ENCODE measurements at regions not wholly inside any gene's neighbourhood (a gene's known extent, or its start where the extent isn't known, plus 50 kb on each side); places are given as distances from the start of the nearest gene placed in this dataset.

DNA sequence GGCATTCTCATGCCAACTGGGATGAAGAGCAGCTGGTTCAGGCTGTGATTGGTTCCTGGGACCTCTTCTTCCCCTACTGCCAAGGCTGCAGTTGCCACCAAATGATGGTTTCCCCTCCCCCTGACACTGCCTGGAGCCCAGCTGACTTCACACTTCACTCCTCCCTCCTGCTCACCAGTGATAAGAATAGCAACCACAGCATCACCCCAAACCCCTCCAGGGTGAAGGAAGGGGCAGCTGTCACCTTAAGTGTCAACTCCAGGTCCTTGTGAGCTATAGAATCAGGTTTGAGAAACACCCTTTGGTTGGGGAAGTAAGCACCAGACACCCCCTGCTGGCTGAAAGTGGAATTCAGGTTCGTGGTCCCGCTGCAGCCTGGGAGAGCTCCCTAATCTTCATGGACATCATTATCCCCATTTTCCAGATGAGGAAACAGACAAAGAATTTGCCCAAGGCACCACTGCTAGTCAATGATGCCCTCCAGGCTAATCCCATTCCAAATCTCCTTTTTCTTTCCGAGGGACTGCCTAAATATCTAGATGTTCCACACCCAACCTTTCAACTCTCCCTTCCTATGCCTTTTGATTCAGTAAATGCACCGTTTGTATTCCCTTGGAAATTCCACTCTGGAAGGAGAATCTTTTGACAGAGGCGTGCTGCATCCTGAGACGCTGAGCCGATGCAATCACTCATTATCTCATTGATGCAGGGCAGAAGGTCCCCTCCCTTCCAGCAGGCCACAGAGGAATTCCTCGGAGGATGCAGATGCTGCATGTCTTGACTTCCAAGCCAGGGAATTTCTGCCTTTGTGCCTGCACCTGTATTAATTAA lies 50.6 kb upstream of the UQCRFS1 start:
- DNase-seq (ENCODE audit: low spot score): peak; percentile 39

DNA sequence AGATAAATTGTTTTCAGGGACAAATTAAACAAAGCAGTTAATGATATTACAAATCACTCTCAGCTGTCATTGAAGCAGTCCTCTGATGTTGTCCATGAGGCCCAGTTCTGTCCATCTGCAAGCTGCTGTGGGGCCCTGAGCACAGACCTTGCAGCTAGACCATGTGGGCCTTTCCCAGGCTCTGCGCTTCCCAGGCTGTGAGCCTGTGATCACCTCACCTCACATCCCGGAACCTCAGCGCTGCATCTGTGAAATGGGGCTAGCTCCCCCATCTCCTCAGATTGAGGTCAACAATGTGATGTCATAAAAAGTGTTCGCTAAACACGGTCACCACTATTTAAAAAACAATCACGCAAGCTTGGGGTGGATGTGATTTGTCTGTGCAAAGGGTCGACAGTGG lies 51.9 kb upstream of the UQCRFS1 start:
- DNase-seq (ENCODE audit: low spot score): no peak

DNA sequence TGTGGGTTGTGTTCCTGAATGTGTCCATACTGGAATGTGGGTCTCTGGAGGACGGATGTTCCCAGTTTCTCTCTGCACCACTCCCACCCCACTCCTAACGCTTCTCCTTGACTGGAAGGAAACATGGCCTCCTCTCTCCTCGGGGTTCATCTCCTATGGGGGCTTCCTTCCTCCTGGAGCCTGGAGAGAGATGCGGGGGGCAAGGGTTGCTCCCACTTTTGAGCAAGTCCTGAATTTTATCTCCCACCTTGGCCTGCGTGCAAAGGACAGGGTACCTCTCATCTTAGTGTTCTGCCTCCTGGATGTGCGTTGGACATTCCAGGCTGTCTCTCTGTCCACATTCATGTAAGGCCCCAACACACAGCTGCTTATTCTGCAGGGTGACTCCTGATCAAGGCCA lies 52.5 kb upstream of the UQCRFS1 start:
- no peak for DNase-seq (ENCODE audit: low spot score)

DNA sequence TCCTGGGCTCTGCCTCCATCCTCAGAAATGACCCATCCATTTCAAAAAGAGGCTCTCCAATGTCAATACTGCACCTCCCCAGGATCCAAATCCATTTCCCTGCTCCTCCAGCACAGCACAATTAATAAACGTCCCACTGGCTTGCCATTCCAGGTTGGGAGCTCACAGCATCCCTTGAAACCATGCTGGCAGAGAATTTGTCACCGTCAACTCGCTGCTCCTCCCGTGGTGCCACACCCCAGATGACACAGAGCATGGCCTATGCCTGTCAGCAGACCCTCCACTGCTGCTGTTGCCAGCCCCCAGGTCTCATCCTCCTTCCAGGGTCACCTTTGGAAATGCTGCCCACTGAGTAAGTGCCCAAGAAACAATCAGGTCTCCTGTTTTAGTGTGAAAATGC lies 53.0 kb upstream of the UQCRFS1 start:
- DNase-seq (ENCODE audit: low spot score): no peak

DNA sequence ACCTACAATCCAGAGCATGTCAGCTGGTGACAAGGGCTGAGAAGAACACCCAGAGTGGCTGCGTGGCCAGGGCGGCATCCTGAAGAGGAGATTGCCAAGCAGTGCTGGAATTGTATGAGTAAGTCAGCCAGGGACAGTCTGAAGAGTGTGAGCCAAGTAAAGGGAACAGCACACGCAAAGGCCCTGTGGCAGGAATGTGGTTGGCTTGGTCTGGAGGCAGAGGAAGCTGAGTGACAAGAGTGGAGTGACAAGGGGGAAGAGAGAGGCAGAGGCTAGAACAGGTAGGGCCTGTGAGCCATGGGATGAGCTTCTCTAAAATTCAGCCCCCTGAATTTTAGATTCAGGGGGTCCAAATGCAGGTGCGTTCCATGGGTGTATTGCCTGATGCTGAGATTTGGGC lies 53.7 kb upstream of the UQCRFS1 start:
- no peak for DNase-seq (ENCODE audit: low spot score)

DNA sequence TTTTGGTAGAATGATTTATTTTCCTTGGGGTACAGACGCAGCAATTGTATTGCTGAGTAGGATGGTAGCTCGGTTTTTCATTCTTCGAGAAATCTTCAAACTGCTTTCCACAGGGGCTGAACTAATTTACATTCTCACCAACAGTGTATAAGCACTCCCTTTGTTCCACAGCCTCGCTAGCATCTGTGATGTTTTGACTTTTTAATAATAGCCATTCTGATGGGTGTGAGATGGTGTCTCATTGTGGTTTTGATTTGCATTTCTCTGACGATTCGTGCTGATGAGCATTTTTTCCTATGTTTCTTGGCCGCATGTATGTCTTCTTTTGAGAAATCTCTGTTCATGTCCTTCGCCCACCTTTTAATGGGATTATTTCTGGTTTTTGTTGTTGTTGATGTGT lies 54.8 kb upstream of the UQCRFS1 start:
- DNase-seq (ENCODE audit: low spot score): no peak

DNA sequence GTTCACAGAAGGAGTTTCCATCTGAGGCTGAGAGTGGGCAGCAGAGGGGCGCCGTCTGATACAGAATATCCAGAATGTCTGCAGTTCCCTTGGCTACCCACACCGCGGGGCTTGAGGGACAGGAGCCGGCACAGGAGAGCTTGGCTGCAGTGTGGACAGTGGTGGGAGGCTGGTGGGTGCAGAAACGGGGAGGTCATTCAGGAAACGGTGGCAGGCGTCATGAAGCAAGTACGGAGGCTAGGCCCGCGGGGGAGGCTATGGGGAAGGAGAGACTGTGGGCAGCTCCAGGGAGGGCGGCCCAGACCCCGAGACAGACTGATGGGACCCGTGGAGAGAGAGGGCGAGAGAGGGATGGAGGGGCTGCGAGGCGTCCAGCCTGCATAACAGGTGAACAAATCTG lies 55.2 kb upstream of the UQCRFS1 start:
- no peak for DNase-seq (ENCODE audit: low spot score)

DNA sequence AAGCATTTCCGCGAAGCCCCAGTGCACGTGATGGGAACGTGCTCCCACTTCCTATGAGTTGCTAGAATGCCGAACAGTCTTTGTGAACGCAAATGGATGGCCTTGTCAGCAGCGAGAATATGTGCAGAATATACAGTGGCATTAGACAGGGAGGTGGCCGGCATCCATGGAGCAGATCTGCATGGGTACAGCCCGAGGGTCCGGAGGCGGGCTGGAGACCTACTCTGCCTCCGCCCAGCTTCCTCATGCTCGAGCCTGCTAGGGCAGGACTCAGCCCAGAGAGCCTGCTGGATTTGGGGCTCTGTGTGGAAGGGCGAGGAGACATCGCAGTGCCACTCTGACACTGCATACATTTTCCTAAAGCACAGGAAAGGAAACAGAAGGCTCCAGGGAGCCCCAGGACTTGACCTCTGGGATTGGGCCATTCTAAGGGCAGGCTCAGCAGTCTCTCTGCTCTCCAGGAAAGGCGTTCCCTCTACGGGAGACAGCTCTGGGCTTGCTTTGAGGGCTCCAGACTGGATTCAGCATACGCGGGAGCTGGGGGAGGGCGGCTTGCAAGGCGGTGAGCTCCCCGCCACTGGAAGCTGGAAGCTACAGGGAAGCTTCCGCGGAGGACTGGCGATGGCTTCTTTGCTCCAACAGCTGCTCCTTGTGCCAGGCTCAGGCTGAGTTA lies 55.9 kb upstream of the UQCRFS1 start:
- no peak for DNase-seq (ENCODE audit: low spot score)

DNA sequence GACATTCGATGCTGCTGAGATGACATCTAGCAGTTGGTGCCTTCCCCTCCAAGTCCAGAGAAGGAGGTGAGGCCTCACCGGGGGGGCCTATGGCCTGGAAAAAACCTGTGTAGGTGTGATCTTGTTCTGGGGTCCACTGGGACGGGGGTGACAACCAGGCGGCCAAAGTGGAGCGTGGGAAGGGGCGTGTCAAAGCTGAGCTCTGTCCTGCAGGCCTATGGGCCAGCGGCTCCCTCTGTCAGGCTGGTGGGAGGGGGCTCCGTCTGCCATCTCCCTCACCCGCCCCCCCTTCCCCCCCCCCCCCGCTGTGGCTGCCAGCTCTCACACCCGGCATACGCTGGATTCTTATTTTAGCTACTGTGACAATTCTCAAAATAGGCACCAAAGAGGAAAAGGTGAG lies 56.7 kb upstream of the UQCRFS1 start:
- no peak for DNase-seq (ENCODE audit: low spot score)

DNA sequence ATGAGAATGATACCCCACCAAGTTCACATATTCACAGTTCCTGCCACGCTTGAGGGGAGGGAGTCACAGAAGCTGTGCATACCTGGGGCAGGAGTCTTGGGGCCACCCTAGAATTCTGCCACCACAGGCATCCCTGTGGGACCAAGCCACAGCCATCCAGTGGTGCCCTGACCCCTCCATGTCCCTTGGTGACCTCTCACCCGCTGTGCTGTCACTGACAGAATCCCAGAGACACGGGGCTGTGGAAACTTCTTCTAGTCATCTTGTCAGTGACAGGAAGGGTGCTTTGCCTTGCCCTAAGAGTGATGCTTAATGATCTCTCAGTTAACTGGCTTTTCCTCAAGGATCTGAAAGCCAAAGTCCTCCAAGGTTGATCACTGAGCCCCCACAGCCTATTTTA lies 58.4 kb upstream of the UQCRFS1 start:
- no peak for DNase-seq (ENCODE audit: low spot score)

DNA sequence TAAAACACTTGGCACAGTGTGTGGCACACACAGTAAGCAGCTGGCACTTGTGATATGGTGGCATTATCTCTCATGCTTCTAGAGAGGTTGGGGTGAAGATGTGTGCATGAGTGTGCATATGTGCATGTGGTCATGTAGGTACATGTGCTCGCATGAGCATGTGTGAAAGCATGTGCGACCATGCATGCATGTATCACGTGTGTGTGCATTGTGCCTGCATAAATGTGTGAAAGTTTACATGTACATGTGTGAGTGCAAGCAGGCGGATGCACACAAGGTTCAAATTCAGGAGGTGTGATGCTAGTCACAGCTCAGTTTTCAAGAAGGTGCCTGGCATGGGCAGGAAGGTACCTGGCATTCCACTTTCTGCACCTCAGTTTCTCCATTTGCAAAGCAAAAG lies 59.0 kb upstream of the UQCRFS1 start:
- DNase-seq (ENCODE audit: low spot score): no peak

DNA sequence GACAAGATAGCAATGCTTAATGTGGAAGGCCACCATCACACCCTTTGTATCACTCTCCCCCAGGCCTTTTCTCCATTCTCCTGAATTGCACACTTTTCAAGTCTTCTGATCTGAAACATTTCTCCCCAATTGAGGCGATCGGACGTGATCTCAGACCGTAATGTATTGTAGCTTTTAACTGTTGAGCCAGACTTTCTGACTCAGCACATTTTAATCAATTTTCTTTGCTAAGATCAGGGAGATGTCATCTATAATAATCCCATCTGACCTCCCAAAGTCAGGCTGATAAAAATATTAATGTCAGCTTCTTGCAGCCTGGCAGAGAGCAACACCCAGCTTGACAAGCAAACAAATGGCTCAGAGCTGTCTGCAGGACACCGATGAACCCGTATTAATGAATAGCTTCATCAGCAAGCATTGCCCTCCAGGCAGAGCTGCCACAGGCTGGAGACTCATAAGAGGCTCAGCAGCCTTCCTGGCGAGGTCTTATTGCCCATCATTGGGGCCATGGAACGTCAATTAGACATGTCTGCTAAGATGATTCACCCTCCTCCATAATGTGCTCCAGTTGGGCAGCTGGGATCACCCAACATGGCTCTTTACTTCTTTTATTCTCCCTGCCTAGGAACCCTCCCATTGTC lies 60.2 kb upstream of the UQCRFS1 start:
- DNase-seq (ENCODE audit: low spot score): no peak

DNA sequence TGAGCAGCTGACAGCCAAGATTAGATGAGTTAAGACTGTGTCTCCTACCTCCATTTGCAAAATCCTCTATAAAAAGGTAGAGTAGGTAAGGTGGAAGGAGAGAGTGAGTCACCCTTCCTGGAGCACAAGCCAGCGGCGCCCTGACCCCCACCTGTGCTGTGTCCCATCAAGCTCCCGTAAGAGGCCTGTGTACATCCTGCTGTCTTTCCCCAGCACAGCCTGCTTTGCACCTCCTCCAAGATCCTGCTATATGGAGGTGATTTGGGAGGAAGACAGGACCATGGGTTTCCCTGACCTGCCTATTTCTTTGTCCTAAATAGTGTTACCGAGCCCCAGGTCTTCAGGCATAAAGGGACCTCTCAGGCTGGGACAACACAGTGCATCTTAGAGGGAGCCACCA lies 62.3 kb upstream of the UQCRFS1 start:
- no peak for DNase-seq (ENCODE audit: low spot score)

DNA sequence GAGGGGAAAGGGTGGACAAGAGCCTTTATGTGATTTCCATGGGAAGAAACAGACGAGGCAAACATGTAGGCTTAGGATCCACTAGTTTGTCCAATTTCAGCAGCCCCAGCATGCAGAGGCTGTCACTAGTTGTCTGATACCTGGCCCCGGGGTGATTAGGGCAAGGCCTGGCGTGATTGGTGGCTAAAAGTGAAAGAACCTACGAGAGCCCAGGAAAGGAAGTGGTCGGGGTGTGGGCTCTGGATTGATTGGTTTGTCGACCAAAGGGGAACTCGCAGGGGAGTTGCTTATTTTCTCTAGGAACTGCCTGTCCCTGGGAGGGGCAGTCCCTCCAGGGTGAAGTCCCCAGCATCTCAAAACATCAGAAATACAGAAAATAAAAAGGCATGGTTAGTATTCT lies 64.2 kb upstream of the UQCRFS1 start:
- peak; percentile 61 for DNase-seq (ENCODE audit: low spot score)

DNA sequence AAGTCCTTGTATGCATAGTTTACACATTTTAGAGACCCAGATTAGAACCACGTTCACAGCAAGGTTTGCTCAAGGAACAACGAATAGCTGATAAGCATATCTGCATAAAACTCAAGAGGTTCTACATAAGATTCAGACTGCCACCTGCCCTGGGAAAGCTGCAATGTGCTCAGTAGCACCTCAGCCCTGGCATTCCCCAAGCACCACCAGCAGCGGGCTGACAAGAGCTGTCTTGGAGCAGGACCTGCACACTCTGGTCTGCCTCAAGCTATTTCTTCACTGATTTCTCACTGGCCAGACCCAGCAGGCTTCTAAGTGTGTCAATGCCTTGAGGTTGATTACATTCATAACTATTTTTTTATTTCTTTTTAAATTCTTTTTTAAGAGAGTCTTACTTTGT lies 65.8 kb upstream of the UQCRFS1 start:
- no peak for DNase-seq (ENCODE audit: low spot score)

DNA sequence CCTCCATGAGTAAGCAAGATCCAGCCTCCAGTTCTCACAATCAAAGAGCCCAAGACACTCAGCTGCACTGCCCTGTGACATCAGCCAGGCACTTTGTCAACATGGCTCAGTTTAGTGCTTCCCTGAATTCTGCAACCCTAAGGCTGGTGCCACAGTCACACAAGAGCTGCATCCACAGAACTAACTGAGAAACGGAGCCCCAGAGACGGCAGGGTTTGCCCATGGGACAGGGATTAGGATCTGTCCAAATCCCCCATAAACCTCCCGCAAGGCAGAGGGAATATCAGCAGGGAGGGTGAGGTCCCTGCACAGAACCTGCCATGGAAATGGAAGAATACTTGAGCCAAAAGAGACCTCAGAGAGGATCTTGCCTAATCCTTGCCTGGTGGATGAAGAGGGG lies 70.4 kb upstream of the UQCRFS1 start:
- no peak for DNase-seq (ENCODE audit: low spot score)

DNA sequence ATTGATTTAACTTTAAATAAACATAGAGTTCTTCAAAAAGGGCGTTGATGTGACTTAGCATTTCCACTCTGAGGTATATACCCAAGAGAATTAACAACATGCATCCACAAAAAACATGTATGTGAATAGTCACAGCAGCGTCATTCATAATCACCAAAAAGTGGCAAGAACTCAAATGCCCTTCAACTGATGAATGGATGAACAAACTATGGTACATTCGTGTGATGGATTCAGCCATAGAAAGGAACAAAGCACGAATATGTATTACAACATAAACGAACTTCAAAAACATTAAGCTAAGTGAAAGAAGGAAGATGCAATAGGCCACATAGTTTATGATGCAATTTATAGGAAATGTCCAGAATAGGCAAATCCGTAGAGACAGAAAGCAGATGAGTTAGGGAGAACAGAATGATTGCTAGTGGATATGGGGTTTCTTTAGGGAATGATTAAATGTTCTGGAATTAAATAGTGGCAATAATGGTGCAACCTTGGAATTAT lies 72.3 kb upstream of the UQCRFS1 start:
- DNase-seq (ENCODE audit: low spot score): no peak

DNA sequence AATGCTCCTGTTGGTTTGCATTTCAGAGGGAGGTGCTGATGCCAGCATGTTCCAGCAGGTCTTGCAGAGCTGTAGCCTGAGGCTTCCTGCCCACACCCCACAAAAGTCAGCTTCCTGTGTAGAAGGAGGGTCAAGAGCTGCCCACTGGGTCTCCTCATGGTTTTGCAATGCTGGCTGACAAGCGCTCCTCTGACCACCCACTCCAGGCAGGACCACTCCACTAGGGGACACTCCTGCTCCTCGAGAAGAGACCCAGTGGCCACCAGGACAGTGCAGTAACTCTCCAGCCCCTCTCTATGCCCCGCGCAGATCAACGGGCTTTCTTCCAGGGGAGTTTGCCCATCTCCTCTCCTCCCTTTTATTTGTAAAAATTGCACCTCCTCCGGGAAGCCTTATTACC lies 72.9 kb upstream of the UQCRFS1 start:
- DNase-seq (ENCODE audit: low spot score): peak; percentile 23

DNA sequence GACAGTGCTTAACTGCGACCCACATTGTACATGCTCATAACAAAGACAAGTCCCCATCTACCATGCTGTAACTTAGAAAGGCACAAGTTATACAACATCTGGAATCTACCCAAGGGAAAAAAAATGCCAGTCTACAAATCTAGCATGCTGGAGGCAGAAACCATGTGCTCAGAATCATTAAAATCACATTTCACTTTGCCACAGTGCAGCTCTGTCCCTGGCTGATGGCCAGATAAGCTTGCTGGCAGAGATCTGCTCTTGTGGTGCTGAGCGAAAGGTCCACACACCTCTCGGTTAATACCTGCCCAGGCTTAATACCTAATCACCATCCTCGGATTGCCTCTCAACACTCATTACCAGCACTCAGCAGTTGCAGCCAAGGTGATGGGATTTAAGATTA lies 74.1 kb upstream of the UQCRFS1 start:
- DNase-seq (ENCODE audit: low spot score): no peak

DNA sequence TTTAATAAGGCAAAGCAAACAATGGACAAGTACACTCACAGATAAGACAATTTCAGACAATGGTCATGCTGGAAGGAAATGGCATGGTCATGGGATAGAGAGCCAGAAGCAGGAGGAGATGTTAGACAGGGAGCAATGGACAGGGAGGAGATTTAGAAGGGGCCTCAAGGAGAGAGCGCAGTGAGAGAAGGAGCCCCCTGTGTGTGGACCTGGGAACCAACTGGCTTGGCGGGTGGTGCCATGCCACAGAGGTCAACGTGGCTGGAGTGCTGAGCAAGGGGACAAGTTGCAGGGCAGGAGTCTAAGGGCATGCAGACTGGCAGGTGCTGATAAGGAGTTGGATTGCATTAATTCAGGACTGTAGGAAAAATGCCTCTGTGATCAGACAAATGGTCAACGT lies 75.3 kb upstream of the UQCRFS1 start:
- DNase-seq (ENCODE audit: low spot score): no peak

DNA sequence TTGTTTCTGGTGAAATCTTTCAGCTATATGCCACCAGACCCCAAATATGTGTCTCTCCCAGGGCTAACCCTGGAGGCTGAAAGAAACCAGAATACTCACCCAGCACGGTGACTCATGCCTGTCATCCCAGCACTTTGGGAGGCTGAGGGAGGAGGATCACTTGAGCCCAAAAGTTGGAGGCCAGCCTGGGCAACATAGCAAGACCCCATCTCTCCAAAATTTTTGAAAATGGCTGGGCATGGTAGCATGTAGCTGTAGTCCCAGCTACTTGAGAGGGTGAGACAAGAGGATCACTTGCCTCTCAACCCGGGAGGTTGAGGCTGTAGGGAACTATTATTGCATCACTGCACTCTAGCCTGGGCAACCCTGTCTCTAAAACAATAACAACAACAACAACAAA lies 76.1 kb upstream of the UQCRFS1 start:
- DNase-seq (ENCODE audit: low spot score): no peak

DNA sequence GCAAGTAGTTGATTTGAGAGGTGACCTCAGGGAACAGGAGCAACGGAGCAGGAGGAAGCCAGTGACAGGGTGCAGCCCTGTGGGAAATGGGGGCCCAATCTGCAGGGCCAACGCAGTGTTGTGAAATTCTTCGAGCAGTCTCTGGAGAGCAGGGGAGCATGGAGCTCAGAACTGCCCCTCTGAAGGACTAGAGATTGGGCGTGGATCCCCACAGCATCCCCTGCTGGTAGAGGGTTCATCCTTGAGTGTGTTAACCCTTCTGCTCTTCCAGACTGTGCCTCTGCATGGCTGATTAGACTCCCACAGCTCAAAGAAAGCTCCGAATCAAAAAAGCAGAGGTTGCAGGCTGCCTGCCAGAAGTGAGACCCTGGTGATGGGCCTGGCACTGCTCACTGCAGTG lies 77.9 kb upstream of the UQCRFS1 start:
- no peak for DNase-seq (ENCODE audit: low spot score)

DNA sequence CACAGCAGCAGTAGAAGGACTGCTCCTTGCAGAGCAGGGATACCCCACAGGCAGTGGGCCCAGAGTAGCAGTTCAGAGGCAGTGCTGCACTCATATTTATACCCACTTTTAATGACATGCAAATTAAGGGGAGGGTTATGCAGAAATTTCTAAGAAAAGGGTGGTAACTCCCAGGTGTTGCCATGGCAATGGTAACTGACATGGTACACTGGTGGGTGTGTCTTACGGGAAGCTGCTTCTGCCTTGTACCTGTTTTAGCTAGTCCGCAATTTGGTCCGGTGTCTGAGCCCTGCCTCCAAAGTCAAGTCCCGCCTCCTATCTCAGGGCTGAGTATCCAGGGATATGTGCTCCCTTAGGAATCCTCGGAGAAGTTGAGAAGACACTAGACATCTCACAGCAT lies 79.2 kb upstream of the UQCRFS1 start:
- no peak for DNase-seq (ENCODE audit: low spot score)
